ENCODE measurements at regions not wholly inside any gene's neighbourhood (a gene's known extent, or its start where the extent isn't known, plus 50 kb on each side); places are given as distances from the start of the nearest gene placed in this dataset.

- no peak for DNase-seq (ENCODE audit: extremely low read depth, low read depth)
- no peak for TF ChIP-seq CTCF (IDR thresholded peaks at IDR 0.05; ENCODE audit: low read depth, low read length)
These were observed 200.4 kb downstream of the TSN start for GRCh38 chr2:121955872-121956271.

GRCh38 chr2:121960251-121960650, 204.8 kb downstream of the TSN start:
- DNase-seq (ENCODE audit: extremely low read depth, low read depth), result no peak

GRCh38 chr2:121961761-121962160, 206.3 kb downstream of the TSN start:
- DNase-seq (ENCODE audit: extremely low read depth, low read depth), result no peak
- no peak for TF ChIP-seq CTCF (IDR thresholded peaks at IDR 0.05; ENCODE audit: low read depth, low read length)

More at GRCh38 chr2:121960251-121960650, 204.8 kb downstream of the TSN start:
- no peak for TF ChIP-seq CTCF (IDR thresholded peaks at IDR 0.05; ENCODE audit: low read depth, low read length)

GRCh38 chr2:121965661-121966060, 210.2 kb downstream of the TSN start:
- no peak for TF ChIP-seq CTCF (IDR thresholded peaks at IDR 0.05; ENCODE audit: low read depth, low read length)

GRCh38 chr2:121966663-121967062, 211.2 kb downstream of the TSN start:
- TF ChIP-seq CTCF (IDR thresholded peaks at IDR 0.05; ENCODE audit: low read depth, low read length), result no peak
- DNase-seq (ENCODE audit: extremely low read depth, low read depth), result no peak

More at GRCh38 chr2:121965661-121966060, 210.2 kb downstream of the TSN start:
- DNase-seq (ENCODE audit: extremely low read depth, low read depth), result no peak

- TF ChIP-seq CTCF (IDR thresholded peaks at IDR 0.05; ENCODE audit: low read depth, low read length), result no peak
- DNase-seq (ENCODE audit: extremely low read depth, low read depth), result no peak
These were observed 213.7 kb downstream of the TSN start for GRCh38 chr2:121969166-121969565.

- no peak for DNase-seq (ENCODE audit: extremely low read depth, low read depth)
- no peak for TF ChIP-seq CTCF (IDR thresholded peaks at IDR 0.05; ENCODE audit: low read depth, low read length)
These were observed 214.6 kb downstream of the TSN start for GRCh38 chr2:121969766-121970639.
